GM19238 (cell line): ENCODE measurements at regions not wholly inside any gene's neighbourhood (a gene's known extent, or its start where the extent isn't known, plus 50 kb on each side); places are given as distances from the start of the nearest gene placed in this dataset.
"Not testable (repeated sequence)": the region's sequence is repeated elsewhere in the genome, so short reads cannot be mapped to it uniquely, and the experiment has no call there.

Experiments used
- DNase-seq: peaks from one replicate; pipeline ENCODE4 v3.0.0; 2011; ENCODE audit warnings: low spot score; ENCODE audit not compliant: insufficient read length

DNA sequence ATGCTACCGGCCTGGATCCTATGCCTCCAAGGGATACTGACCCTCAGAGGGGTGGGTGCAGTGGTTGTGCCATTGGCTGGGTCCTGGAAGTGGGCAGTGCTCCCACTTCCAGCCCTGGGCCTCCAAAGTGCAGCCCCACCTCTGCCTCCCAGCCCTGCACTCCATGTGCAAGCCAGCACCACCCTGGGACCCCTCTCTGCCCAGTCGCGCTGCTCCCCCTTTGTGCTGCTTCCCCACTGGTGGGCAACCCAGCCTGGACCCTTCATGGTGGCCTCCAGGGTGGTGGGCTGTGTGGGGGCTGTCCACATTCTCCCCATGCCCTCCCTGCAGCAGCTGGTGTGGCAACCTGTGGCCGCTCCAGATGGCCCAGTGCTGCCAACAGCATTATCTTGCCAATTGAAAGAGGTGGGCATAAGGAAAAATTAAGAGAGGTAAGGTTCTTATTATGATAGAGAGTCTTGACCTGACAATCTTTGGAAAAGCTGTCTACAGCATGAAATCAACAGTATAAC, 309.7 kb downstream of the GUCY2F start:
- DNase-seq: no peak

GRCh38 chrX:109155161-109155560, 326.7 kb downstream of the GUCY2F start:
- DNase-seq: no peak

DNA sequence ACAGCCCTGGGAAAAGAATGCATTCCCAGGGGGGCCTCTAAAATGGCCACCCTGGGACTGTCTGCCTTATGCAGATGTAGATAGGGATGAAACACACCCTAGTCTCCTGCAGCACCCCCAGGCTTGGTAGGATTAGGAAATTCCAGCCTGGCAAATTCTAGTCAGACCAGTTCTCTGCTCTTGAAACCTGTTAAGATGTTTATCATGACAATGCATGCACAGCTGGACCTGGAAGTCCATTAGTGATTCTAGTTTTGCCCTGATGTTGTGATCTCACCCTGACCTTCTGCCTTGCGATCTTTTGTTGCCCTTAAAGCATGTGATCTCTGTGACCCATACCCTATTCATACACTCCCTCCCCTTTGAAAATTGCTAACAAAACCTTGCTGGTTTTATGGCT, 337.7 kb downstream of the GUCY2F start:
- not testable (repeated sequence) for DNase-seq

DNA sequence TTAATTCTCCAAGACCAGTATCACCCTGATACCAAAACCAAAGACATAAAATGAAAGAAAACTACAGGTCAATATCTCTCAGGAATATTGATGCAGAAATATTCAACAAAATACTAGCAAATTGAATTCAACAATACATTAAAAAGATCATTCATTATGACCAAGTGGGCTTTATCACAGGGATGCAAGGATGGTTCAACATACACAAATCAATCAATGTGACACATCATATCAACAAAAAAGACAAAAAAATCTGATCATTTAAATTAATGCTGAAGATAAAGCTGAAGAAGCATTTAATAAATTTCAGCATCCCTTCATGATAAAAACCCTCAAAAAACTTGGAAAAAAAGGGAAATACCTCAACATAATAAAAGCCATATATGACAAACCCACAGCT, 341.4 kb downstream of the GUCY2F start:
- no peak for DNase-seq

DNA sequence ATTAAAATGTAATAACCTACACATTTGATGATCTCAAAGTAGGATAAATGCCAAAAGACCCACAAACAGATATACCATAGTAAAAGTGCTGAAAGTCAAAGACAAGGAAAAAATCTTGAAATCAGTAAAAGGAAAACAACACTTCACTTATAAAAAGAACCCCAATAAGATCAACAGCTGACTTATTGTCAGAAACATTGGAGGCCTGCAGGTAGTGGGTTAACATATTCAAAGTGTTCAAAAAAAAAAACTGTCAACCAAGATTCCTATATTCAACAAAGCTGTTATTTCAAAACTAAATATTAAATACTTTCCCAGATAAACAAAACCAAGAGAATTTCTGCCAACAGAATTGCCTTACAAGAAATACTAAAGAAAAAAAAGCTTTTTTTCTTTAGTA, 347.1 kb downstream of the GUCY2F start:
- DNase-seq: no peak

DNA sequence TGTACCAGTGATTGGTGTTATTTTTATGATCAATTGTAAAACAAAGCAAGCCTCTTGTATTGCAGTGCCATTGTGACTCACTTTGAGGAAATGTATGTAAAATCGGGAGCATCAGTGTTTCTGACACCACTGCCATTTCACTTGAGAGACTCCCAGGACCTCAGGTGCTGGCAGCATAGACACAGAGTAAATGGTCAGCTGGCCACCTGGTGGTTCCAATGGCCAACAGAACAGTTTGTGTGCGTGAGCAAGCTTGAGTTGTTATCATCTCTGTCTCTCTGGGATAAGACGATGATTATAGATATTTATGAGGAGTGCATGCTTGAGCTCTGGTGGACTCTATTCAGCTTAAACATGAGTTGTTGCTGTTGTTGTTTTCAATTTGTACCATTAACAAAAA, 356.6 kb downstream of the GUCY2F start:
- DNase-seq: no peak

GRCh38 chrX:109089359-109089758, 353.0 kb upstream of the IRS4 start:
- DNase-seq: no peak

- DNase-seq: no peak
These were observed 341.4 kb upstream of the IRS4 start for GRCh38 chrX:109077788-109078187.

GRCh38 chrX:109054181-109054581, 317.8 kb upstream of the IRS4 start:
- not testable (repeated sequence) for DNase-seq

DNA sequence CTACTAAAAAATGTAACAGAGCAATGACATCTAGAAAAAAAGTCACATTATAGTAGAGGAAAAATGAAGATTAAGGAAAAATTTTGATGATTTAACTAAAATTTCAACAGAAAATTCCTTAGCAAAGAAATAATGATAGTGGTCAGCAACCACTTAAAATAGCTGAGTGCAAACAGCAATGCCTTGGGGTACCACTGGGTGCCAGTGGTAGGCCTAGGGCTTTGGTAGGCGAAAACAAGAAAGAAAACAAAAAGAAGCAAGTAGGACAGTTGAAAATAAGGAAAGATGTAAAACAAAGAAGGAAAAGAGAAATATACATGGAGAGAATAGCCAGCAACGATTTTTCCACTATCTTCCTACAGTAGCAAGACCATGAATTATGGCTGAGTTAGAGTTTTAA, 313.5 kb upstream of the IRS4 start:
- DNase-seq: no peak

GRCh38 chrX:109049416-109049815, 313.1 kb upstream of the IRS4 start:
- no peak for DNase-seq

- no peak for DNase-seq
These were observed 303.7 kb upstream of the IRS4 start for GRCh38 chrX:109040057-109040456.

- DNase-seq: no peak
These were observed 300.3 kb upstream of the IRS4 start for GRCh38 chrX:109036624-109037023.

GRCh38 chrX:108993909-108994308, 257.5 kb upstream of the IRS4 start:
- no peak for DNase-seq

GRCh38 chrX:108972899-108973298, 236.5 kb upstream of the IRS4 start:
- DNase-seq: not testable (repeated sequence)

GRCh38 chrX:108947205-108947604, 210.8 kb upstream of the IRS4 start:
- DNase-seq: no peak

GRCh38 chrX:108946531-108946930, 210.2 kb upstream of the IRS4 start:
- DNase-seq: no peak

- DNase-seq: no peak
These were observed 209.6 kb upstream of the IRS4 start for GRCh38 chrX:108945883-108946523.

- no peak for DNase-seq
These were observed 178.4 kb upstream of the IRS4 start for GRCh38 chrX:108914791-108915190.

GRCh38 chrX:108903831-108904230, 167.5 kb upstream of the IRS4 start:
- DNase-seq: not testable (repeated sequence)

DNA sequence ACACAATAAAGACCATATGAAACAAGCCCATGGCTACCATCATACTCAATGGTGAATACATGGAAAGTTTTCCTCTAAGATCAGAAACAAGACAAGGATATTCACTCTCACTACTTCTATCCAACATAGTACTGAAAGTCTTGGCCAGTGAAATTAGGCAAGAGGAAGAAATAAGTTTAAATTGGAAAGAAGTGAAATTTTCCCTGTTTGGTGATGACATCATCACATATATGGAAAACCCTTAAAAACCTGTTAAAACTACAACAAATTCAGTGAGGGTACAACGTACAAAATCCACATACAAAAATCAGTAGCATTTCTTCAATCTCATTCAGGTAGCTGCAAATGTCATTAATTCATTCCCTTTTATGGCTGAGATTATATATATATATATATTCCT, 164.0 kb upstream of the IRS4 start:
- no peak for DNase-seq

GRCh38 chrX:108896349-108896748, 160.0 kb upstream of the IRS4 start:
- not testable (repeated sequence) for DNase-seq

- no peak for DNase-seq
These were observed 156.1 kb upstream of the IRS4 start for GRCh38 chrX:108892501-108892900.

GRCh38 chrX:108875548-108875947, 139.2 kb upstream of the IRS4 start:
- no peak for DNase-seq
